Right ventricle myocardium inferior (tissue), 1 donor: ENCODE measurements at regions not wholly inside any gene's neighbourhood (a gene's known extent, or its start where the extent isn't known, plus 50 kb on each side); places are given as distances from the start of the nearest gene placed in this dataset.

ENCODE experiments used
- ATAC-seq: fragments of 200-7000 bp; cut with Tn5 transposase; one replicate; pipeline ENCODE4 v1.9.1; 2020; ENCODE audit warnings: mild to moderate bottlenecking, moderate library complexity
- DNase-seq: peaks from one replicate; pipeline ENCODE4 v3.0.0; 2021; ENCODE audit errors: missing footprints
- intact Hi-C: fragments of 100-400 bp; cut with DNase I; formaldehyde crosslinking; loops from one replicate; pipeline ENCODE4 v1.11.0; 2022
- donor health status: DM: no; HTN: yes; CAD: no; lungs with severe emphysema.

DNA sequence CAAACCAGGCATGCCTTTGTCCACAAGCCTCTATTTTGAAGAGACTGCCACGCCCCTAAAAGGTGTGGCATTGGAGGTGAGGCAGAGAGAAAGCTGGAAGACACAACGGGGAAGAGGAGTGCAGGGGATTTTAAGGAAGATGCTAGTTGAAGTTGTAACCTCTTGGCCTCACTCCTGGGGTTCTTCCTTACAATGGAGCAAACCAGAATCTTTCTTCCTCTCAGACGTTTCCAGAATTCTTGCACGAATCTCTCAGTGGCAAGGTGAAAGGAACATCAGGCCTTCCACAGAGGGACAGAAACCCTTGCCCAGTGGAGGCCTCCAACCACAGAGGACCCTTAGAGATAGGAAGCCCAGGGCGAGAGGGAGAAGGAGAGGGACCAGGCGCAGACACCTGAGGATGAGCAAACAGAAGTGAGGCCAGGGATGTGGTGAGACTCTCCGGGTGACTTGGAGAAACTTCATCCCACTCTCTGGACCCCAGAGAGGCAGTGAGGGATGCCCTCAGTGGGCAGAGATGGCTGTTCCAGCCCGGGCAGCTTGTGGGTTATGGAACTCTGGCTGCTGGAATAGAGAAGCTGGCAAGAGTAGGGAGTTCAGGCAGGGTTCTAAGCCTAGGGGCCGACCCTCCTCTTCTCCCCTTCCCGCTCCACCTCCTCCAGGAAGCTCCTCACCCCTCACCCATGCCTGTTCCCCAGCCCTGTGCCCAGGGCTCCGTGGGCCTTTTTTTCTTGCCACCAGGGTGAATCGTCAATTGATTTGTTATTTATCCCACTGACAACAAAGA, 136.8 kb upstream of the RUNX3 start:
- ATAC-seq, result no peak
- intact Hi-C loops, result no loop called here
- no peak for DNase-seq

DNA sequence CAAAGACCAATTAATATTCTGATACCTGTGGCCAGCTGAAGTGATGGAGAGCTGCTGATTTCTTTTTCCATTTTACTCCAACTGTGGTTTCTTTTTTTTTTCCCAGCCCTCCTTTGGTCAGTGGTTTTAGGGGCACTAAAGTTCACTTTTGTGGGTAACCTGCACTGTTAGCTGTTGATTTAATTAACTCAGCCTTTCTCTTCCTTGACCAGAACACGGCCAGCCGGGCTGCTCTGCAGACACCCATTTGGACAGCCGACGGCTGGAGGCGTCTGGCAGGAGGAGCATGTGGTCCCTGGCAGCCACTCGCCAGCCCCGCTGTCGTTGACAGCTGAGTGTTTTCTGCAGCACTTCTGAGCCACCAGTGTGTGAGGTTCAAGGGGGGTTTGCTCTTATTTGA, 136.2 kb upstream of the RUNX3 start:
- DNase-seq (no peak), ATAC-seq (no peak)
- intact Hi-C loops, result no loop called here

DNA sequence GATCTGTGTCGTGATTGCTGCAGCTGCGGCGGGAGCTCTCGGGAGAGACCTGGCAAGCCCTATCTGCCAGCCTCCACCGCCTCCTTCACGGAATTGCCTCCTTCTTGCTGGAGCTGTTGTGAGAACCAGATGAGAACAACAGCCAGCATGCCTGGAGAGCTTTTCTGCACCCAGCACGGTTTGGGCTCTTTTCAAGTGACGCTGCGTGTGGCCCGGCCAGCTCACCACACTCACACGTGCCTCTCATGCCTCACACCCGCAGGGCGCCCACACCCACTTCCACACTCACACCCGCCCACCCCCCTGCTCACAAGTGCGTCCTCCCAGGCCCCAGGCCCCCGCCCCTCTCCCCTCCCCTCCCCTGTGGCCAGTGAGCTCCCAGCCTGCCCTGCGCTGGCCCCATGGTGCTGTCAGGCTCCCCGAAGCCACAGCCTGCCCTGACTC, 135.7 kb upstream of the RUNX3 start:
- ATAC-seq, result no peak
- intact Hi-C loops, result no loop called here
- no peak for DNase-seq

DNA sequence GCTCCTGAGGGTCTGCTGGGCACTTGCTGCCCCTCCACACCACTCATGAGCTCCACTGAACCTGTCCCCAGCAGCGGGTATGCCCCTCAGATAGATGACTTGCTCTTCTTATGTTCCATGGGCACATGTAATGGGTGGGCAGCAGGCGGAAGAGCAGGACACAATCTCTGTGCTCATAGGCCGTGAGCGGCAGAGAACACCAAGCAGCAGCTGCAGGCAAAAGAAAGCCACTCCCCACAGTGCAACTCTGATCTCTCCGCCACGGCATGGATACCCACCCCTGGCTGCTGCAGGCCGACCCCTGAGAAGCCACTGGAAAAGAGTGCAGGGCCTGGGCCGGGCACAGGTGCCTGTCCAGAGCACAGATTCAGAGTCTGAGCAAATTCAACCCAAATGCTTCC, 135.2 kb upstream of the RUNX3 start:
- DNase-seq (no peak), ATAC-seq (no peak)
- intact Hi-C loops, result no loop called here

DNA sequence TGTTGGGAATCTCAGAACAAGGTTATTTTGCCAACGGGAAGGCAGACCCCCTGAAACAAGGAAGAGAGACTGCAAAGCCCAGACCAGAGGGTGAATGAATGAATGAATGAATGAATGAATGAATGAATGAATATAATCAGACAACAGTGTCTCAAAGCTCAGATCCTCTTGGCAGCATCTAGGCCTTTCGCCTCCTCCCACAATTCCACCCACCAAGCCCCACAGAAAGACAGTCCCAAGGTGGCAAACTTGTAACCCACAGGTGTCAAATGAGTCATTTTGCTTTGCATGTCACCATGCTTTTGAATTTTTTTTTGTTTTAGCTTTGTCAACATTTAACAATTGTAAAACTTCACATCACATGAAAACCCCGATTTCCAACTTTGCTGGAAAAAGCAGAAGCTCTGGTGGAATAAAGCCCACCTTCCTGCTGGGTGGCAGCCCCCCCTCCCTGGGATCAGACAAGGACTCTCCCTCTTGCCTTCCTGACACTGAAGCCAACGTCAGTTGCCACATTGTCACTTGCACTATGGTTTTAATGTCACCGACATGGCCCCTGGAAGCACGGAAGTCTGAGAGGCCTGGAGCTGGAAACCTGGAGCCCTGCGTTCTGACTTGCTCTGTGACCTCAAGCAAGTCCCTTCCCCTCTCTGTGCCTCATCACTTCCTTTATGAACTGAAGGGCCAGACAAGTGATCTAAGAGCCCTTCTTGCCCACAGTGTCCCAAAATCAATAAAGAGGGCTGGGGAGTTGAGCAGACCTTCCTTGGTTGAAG, 134.6 kb upstream of the RUNX3 start:
- intact Hi-C loops, result no loop called here
- ATAC-seq (no peak), DNase-seq (no peak)

DNA sequence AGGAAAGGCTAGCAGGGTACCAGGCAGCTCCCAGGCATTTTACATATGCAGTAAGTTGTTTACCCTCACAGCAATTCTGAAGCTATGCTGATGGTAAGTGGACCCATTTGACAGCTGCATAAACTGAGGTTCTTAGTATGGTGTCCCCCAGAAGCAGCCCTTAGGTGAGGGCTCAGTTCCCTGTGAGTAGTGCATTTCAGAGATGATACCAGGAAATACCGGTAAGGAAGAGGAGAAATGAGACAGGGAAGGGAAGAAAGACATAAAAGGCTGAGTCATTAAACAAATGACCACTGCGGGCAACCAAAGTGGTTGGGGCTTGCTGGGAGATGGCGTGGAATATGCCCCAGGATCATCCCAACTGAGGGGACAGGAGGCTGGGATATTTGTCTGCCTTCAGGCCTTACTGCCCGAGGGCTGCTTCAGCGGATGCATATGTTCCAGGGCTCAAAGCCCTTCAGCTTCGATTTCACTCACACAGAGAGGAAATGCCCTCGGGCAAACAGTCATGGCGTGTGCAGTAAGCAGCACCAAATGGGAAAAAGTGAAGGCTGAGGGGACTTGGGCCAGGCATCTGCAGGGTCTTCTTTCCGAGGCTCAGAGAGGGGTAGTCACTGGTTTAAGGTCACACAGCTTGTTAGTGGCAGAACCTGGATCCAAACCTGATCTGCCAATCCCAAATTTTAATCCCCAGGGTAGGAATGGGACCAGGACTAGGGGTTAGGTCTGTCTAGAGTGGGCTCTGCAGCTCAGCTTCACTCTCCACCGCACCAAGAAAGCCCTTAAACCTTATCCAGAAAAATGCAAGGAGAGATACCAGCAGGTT, 133.7 kb upstream of the RUNX3 start:
- DNase-seq, result no peak
- no peak for ATAC-seq
- intact Hi-C loops, result no loop called here

DNA sequence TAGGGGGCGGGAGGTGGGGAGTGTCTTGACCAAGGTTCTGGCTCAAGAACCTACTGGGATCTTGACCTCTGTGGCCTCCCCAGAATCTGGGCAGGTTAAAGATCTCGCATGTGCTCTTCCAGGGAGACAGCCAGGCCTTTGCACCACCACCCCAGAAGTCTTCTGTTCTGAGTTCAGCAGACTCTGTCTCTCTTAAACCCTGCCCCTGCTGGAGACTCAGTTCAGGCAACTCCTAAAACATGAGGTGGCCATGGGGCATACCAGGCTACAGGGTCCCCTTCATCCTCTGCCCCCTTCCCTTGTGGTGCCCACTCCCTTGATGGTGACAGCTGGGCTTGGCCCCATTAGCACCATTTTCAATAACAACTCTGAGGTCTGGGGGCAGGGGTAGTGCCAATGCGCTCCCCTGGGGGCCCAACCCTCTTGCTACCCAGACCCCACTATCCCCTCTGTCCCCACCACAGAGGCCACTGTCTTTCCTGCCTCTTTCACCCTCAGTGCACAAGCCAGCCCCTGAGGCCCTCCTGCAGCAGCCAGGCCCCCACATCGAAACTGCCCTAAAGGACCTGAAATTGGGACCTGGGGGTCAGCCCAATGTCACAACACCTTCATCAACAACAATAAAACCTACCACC, 132.7 kb upstream of the RUNX3 start:
- DNase-seq, result no peak
- intact Hi-C loops, result no loop called here
- no peak for ATAC-seq

DNA sequence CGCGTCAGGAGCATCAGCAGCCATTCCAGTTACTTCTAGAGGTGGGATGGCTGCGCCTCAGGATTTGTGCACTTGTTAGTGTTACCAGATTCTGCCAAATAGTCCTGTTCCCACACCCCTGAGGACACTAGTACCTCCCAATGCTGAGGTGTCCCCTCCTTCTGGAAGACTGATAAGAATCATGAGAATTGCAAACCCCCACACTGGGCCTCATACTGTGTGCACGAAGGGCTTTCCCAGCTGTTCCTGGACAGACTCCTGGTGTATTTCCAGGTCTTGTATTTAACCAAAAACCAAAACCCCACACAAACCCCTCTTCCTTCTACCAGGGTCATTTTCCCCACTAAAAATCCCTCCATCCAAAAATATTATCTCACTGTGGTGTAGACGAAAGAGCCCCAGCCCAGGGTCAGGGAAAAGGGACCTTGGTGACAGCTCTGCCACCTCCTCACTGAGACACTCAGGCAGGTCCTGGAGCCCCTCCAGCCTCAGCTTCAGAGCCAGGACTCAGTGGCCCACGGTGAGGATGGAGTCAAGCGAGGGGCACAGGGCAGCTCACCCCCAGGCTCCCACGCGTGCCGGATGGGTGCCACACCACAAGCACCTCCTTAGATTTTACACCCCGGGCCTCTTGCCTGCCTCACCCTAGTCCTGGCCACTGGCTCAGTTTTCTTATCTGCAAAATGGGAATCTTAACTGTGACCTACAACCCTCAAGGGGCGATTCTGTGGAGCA, 131.4 kb upstream of the RUNX3 start:
- intact Hi-C loops, result no loop called here
- ATAC-seq (no peak), DNase-seq (no peak)

DNA sequence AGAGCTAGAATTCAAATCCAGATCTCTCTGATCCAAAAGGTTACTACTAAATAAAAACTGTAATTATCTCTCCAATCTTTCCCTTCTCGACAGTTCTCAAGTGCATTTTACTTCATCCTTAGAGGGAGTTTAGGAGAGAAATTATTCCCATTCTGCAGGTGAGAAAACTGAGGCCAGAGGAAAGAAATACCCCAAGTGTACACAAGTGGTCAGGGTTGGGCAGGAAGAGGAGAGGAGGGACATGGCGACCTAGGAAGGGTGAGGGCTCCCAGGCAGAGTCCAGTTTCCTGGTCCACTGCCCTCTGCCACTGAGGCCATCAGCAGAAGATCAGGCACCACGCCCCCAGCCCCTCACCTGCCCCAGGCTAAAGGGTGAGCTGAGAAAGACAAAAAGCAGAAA, 127.1 kb upstream of the RUNX3 start:
- no peak for ATAC-seq
- intact Hi-C loops, result no loop called here
- DNase-seq, result no peak

DNA sequence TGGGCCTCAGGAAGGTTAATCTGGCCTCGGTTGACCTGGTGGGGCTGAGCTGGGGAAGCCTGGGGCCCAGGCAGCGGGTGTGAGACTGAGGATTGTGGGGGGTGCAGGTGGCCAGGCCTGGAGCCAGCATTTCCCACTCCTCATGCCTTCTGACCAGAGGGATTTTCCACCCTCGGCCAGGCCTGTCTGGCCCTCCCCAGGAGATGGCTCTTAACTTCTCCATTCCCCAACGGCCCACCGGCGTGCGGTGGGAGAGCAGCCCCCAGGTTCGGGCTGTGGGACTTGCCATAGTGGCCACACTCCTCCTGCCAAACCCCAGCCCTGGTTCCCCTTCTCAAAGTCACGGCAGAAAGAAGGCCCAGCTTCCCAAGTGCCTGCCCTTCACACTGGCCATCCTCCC, 126.5 kb upstream of the RUNX3 start:
- no peak for ATAC-seq
- DNase-seq, result no peak
- intact Hi-C loops, result no loop called here

DNA sequence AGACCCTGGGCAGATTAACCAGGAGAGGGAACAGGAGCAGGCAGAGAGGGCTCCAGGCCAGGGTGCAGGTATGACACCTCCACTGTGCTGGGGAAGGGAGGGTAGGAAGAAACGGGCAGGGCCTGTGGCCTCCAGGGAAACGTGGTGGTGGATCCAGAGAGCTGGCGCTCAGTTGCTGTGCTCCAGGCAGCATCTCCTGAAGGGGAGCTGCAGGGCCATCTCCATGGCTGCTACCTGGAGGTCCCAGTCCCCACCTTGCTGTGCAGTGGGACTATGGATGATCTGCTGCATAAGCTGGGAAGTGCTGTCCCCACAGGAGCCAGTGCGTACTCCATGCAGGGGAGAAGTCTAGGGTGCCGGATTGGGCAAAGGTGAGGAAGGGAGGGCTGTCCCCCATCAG, 125.9 kb upstream of the RUNX3 start:
- DNase-seq (no peak), ATAC-seq (no peak)
- intact Hi-C loops, result no loop called here

DNA sequence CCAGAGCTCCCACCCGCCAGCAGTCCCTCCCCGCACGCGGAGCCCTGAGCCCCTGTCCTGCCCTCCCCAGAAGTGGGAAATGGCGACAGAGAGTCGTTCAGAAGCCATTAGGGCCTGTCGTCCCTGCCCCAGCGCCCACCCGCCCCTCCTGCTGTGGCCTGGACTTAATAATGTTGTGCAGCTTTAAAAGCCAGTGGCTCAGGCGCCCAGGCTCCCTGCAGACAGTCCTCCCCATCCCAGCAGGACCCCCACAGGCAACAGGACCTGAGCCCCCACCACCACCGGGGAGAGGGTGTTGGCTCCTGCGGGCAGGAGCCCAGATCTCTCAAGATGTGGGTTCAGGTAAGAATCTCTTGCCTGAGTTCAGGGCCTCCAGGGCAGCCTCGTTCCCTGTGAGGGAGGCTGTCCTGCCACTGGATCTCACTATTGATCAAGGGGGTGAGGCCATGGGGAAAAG, 125.3 kb upstream of the RUNX3 start:
- intact Hi-C loops, result no loop called here
- DNase-seq (no peak), ATAC-seq (no peak)

DNA sequence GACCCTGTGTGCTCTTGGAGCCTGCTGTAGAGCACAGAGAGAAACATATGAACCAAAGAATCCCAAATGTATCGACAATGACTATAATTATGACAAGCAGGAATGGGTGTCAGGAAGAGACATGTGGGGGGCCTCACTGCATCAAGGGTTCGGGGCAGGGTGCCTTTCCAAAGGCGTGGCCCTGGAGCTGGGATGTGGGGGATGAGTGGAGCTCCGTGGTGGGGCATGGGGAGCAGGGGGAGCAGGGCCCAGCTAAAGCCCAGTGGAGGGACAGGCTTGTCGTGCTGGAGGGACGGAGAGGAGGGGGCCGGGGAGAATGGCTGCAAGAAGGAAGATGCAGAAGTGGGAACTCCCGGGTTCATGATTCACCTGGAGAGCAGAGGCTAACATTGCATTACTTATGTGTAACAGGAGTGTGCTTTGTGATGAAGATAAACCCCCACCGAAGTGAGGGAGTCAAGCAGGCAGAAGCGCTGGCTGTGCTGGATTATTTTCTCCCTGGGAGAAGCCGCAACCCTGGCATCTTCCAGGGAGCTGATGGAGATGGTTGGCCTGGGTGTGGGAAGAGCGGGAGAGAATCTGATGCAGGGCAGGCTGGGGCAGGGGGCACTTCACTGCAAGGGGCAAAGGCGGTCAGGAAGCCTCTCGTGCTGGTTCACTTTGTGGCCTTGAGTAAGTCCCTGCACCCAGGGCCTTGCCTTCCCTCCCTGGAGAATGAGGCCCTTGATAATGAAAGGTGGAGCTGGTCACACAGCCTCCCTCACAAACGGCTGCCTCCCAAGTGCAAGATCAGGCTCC, 124.6 kb upstream of the RUNX3 start:
- ATAC-seq, result no peak
- intact Hi-C loops, result no loop called here
- no peak for DNase-seq

DNA sequence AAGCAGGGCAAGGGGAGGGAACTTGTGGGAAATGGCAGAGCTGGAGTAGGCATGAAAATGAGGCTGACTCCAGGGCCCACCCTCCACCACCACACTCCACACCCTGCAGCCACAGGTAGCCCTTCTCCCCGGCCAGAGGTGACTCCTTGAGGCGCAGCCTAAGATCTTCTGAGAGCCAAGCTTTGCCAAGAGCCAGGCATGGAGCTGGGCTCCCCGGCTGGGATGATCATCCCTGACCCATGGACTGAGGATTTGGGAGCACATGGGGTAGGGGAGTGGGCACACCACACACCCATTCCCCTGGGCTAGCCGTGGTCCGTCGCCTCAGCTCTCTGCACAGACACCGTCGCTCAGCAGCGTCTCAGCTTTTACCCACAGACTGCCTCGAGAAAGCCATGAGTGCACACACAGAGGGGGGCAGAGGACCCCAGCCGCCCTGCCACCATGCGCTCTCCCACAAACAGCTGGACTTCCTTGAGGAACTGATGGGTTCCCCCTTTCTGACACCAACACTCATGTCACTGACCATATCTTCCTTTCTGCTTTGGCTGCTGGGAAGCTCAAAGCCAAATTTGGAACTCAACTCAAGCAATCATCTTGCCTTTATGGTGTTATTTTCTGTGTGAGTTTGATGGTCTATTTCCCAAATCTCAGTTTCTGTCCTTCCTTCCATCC, 123.6 kb upstream of the RUNX3 start:
- no peak for DNase-seq
- intact Hi-C loops, result no loop called here
- no peak for ATAC-seq

DNA sequence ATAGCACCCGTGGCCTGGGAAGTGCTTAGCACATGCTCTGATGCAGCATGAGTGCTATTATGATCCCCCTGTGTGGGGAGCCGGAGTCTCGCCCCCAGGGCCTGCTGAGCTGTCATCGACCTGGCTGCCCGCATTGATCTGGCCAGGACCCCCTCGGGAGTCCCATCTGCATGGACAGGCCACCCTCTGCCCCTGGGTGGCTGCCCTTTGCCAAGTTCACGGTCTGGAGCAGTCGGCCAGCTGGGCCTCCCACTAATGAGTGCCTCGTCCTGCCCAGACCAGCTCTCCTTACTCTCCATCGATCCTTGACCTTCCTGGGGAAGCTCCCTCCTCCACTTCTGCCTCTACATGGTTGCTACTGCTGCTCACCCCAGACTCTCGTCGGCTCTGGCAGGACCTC, 121.8 kb upstream of the RUNX3 start:
- no peak for ATAC-seq
- DNase-seq, result no peak
- intact Hi-C loops, result no loop called here

DNA sequence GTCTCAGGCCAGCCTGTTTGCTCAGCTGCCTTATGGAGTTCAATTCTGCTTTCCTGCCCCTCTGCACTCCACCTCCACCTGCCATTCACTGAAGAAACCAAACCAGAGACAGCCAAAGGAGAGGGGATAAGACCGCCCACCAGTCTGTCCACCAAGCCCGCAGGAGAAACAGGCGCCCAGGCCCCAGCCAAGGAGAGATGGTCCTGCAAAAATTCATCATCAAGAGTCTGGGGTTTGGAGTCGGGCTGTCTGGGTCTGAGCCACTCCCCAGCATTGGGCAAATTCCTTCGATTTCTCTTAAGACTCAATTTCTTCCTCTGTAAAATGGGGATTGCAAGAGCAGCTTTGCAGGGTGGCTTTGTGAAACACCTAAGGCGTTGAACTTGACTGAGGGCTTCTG, 121.4 kb upstream of the RUNX3 start:
- ATAC-seq, result no peak
- intact Hi-C loops, result no loop called here
- DNase-seq, result no peak

DNA sequence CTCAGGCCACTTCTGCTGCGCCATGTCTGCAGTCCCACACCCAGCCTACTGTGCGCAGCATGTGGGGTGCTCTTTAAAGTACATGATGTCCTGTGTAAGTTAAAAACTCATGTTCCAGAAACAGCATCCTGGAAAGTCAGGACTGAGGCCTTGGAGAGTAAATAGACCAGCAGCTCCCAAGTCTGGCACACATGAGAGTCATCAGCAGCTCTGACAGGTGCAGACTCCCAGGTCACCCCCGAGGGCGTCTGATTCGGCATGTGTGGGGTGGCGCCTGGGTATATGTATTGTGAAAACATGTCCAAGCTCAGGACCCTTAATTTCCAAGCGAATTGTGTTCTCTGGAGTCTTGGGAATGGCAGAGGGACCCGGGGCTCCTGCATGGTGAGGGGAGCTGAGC, 120.1 kb upstream of the RUNX3 start:
- DNase-seq, result no peak
- intact Hi-C loops, result no loop called here
- no peak for ATAC-seq
